ENCODE measurements at regions not wholly inside any gene's neighbourhood (a gene's known extent, or its start where the extent isn't known, plus 50 kb on each side); places are given as distances from the start of the nearest gene placed in this dataset.

GRCh38 chr6:27053738-27054137 is 193.8 kb upstream of the PRSS16 start:
- CTCF ChIA-PET = no interaction called here
- TF ChIP-seq SP1 (IDR thresholded peaks at IDR 0.05) (no peak), ARNT (IDR thresholded peaks at IDR 0.05) (no peak)
- DNase-seq (ENCODE audit: extremely low spot score) = no peak
- POLR2A ChIA-PET = no interaction called here

- ChIA-PET POLR2A (no interaction called here), CTCF (no interaction called here)
- TF ChIP-seq NFRKB (IDR thresholded peaks at IDR 0.05) (no peak), ZNF384 (IDR thresholded peaks at IDR 0.05) (no peak), SUZ12 (IDR thresholded peaks at IDR 0.05) (no peak)
- DNase-seq (ENCODE audit: extremely low spot score) = no peak
Observed at GRCh38 chr6:27056615-27057014, 190.9 kb upstream of the PRSS16 start.

GRCh38 chr6:27059621-27060425 is 187.7 kb upstream of the PRSS16 start:
- POLR2A ChIA-PET = no interaction called here
- DNase-seq (ENCODE audit: extremely low spot score) = no peak
- TF ChIP-seq FOXM1 (IDR thresholded peaks at IDR 0.05; ENCODE audit: borderline replicate concordance) = no peak
- no peak for TF ChIP-seq TARDBP (IDR thresholded peaks at IDR 0.05)
- TF ChIP-seq CTBP1 (IDR thresholded peaks at IDR 0.05; ENCODE audit: borderline replicate concordance) = no peak
- TF ChIP-seq NFRKB (IDR thresholded peaks at IDR 0.05) = no peak
- TF ChIP-seq ARNT (IDR thresholded peaks at IDR 0.05) = no peak
- TF ChIP-seq ZNF384 (IDR thresholded peaks at IDR 0.05) = no peak
- TF ChIP-seq ELF4 (IDR thresholded peaks at IDR 0.05) = no peak
- no peak for TF ChIP-seq PKNOX1 (IDR thresholded peaks at IDR 0.05)
- TF ChIP-seq L3MBTL2 (conservative IDR thresholded peaks at IDR 0.05) = no peak
- TF ChIP-seq BHLHE40 (IDR thresholded peaks at IDR 0.05; ENCODE audit: borderline replicate concordance) = no peak
- no peak for TF ChIP-seq HDGF (IDR thresholded peaks at IDR 0.05; ENCODE audit: borderline replicate concordance)
- CTCF ChIA-PET = interaction anchor here (0.6 kb wide), 1 partner anchor 12 kb away, joined by 4 read pairs; no protein-coding TSS in a partner anchor

GRCh38 chr6:27061235-27061993 is 186.1 kb upstream of the PRSS16 start:
- TF ChIP-seq NFRKB (IDR thresholded peaks at IDR 0.05) (no peak), ELF4 (IDR thresholded peaks at IDR 0.05) (no peak), TARDBP (IDR thresholded peaks at IDR 0.05) (no peak), SP1 (IDR thresholded peaks at IDR 0.05) (no peak), FOXK2 (IDR thresholded peaks at IDR 0.05) (no peak), LEF1 (IDR thresholded peaks at IDR 0.05; ENCODE audit: borderline replicate concordance) (no peak), ZNF384 (IDR thresholded peaks at IDR 0.05) (no peak), HDGF (IDR thresholded peaks at IDR 0.05; ENCODE audit: borderline replicate concordance) (no peak), BHLHE40 (IDR thresholded peaks at IDR 0.05; ENCODE audit: borderline replicate concordance) (no peak), CTBP1 (IDR thresholded peaks at IDR 0.05; ENCODE audit: borderline replicate concordance) (no peak)
- CTCF ChIA-PET = no interaction called here
- POLR2A ChIA-PET = no interaction called here
- no peak for DNase-seq (ENCODE audit: extremely low spot score)

GRCh38 chr6:27062755-27063154 is 184.7 kb upstream of the PRSS16 start:
- ChIA-PET CTCF (no interaction called here), POLR2A (no interaction called here)
- 0 out of 2 replicates have a peak, but pooled peaks have one; percentile 4 for TF ChIP-seq PKNOX1 (IDR thresholded peaks at IDR 0.05)
- no peak for TF ChIP-seq FOXK2 (IDR thresholded peaks at IDR 0.05)
- no peak for DNase-seq (ENCODE audit: extremely low spot score)

- DNase-seq (ENCODE audit: extremely low spot score) = no peak
- ChIA-PET CTCF (no interaction called here), POLR2A (no interaction called here)
- no peak for TF ChIP-seq SUZ12 (IDR thresholded peaks at IDR 0.05)
- no peak for TF ChIP-seq FOXK2 (IDR thresholded peaks at IDR 0.05)
- no peak for TF ChIP-seq PKNOX1 (IDR thresholded peaks at IDR 0.05)
- TF ChIP-seq ZNF384 (IDR thresholded peaks at IDR 0.05) = no peak
- no peak for TF ChIP-seq ARNT (IDR thresholded peaks at IDR 0.05)
- TF ChIP-seq LEF1 (IDR thresholded peaks at IDR 0.05; ENCODE audit: borderline replicate concordance) = no peak
- TF ChIP-seq BHLHE40 (IDR thresholded peaks at IDR 0.05; ENCODE audit: borderline replicate concordance) = no peak
- TF ChIP-seq ELF4 (IDR thresholded peaks at IDR 0.05) = no peak
- TF ChIP-seq TARDBP (IDR thresholded peaks at IDR 0.05) = no peak
- no peak for TF ChIP-seq NFRKB (IDR thresholded peaks at IDR 0.05)
- no peak for TF ChIP-seq HDGF (IDR thresholded peaks at IDR 0.05; ENCODE audit: borderline replicate concordance)
- no peak for TF ChIP-seq L3MBTL2 (conservative IDR thresholded peaks at IDR 0.05)
- TF ChIP-seq SP1 (IDR thresholded peaks at IDR 0.05) = no peak
- no peak for TF ChIP-seq FOXA1 (IDR thresholded peaks at IDR 0.05)
- no peak for TF ChIP-seq CTBP1 (IDR thresholded peaks at IDR 0.05; ENCODE audit: borderline replicate concordance)
- no peak for TF ChIP-seq FOXM1 (IDR thresholded peaks at IDR 0.05; ENCODE audit: borderline replicate concordance)
Observed at GRCh38 chr6:27065183-27065582, 182.3 kb upstream of the PRSS16 start.
